Endothelial cell of umbilical vein (primary cell): ENCODE measurements at regions not wholly inside any gene's neighbourhood (a gene's known extent, or its start where the extent isn't known, plus 50 kb on each side); places are given as distances from the start of the nearest gene placed in this dataset.

Experiments
- BruUV-seq: library from RNA; stranded (reverse); fragments of 400-500 nt; replicated peaks from 2 replicates; lab custom pipeline; 2021; lab: Mats Ljungman, UMichigan
- CTCF ChIA-PET: fragments of 300-600, 350-600 bp; sonication (Branson Sonifier 250); formaldehyde crosslinking; loops from one replicate; lab custom pipeline; 2021; ENCODE audit warnings: antibody characterized with exemption, inconsistent platforms; lab: Charles Lee
- POLR2A ChIA-PET: fragments of 300-600, 350-600 bp; sonication (Branson Sonifier 250); formaldehyde crosslinking; loops from one replicate; lab custom pipeline; 2021; ENCODE audit warnings: antibody characterized with exemption, inconsistent platforms; lab: Charles Lee
- DNase-seq: peaks from one replicate; pipeline ENCODE4 v3.0.0-alpha.2; 2011; ENCODE audit warnings: low read depth, low spot score
- FAIRE-seq: peaks from 2 replicates; lab custom pipeline; 2011; peaks lifted over from hg19 to GRCh38; lab: Jason Lieb, UNC
- H2AFZ ChIP-seq: 2 replicates; pipeline ENCODE4 v1.6.0; 2012; ENCODE audit warnings: low read depth, low read length, control low read depth, inconsistent platforms
- H3K27ac ChIP-seq: 2 replicates; pipeline ENCODE4 v1.5.1; 2011; ENCODE audit warnings: low read depth, mild to moderate bottlenecking, control low read depth, low read length, moderate library complexity; ENCODE audit not compliant: insufficient read depth
- H3K27me3 ChIP-seq, 2 experiments: 2 replicates each; pipeline versions ENCODE4 v1.6.0 to v1.6.1; 2011; ENCODE audit warnings: low read length in 2 of 2, mixed read lengths in 1 of 2; ENCODE audit not compliant: control insufficient read depth in 2 of 2, insufficient read depth in 2 of 2
- H3K36me3 ChIP-seq, 2 experiments: 2 replicates in 1 of 2; 3 replicates in 1 of 2; pipeline ENCODE4 v1.5.1; 2011; ENCODE audit warnings: low read length in 2 of 2, mild to moderate bottlenecking in 1 of 2, moderate library complexity in 1 of 2; ENCODE audit not compliant: control insufficient read depth in 2 of 2, insufficient read depth in 2 of 2; ENCODE audit errors: extremely low read depth in 1 of 2
- H3K4me1 ChIP-seq: 3 replicates; pipeline ENCODE4 v1.5.1; 2011; ENCODE audit warnings: mild to moderate bottlenecking, low read length; ENCODE audit not compliant: control insufficient read depth, insufficient read depth; ENCODE audit errors: extremely low read depth
- H3K4me2 ChIP-seq: 2 replicates; pipeline ENCODE4 v1.6.1; 2011; ENCODE audit warnings: low read length, control low read depth, mixed read lengths; ENCODE audit not compliant: insufficient read depth
- H3K4me3 ChIP-seq, 3 experiments: fragments of 200-600 bp in 1 of 3; sonication (generic), shearing (Covaris generic) in 1 of 3; replicated peaks in 1 of 3; 2 replicates each; pipeline ENCODE4 v1.5.1; 2011 to 2016; ENCODE audit warnings: control low read depth in 3 of 3, low read length in 3 of 3, mild to moderate bottlenecking in 2 of 3, inconsistent platforms in 1 of 3, low read depth in 1 of 3, moderate library complexity in 1 of 3; ENCODE audit not compliant: insufficient read depth in 1 of 3
- H3K79me2 ChIP-seq: 2 replicates; pipeline ENCODE4 v1.6.0; 2012; ENCODE audit warnings: low read length, inconsistent platforms; ENCODE audit not compliant: control insufficient read depth, insufficient read depth
- H3K9ac ChIP-seq: replicated peaks from 2 replicates; pipeline ENCODE3; 2011; ENCODE audit warnings: low read length, control low read depth; ENCODE audit not compliant: insufficient read depth; ENCODE audit errors: extremely low read depth
- H3K9me1 ChIP-seq: replicated peaks from 3 replicates; pipeline ENCODE4 v1.6.0; 2011; ENCODE audit warnings: mild to moderate bottlenecking, low read length; ENCODE audit not compliant: control insufficient read depth, insufficient read depth; ENCODE audit errors: extremely low read depth
- H3K9me3 ChIP-seq: replicated peaks from 2 replicates; pipeline ENCODE4 v1.5.1; 2012; ENCODE audit warnings: low read length, inconsistent platforms; ENCODE audit not compliant: control insufficient read depth, insufficient read depth
- H4K20me1 ChIP-seq: replicated peaks from 2 replicates; pipeline ENCODE3; 2011; ENCODE audit warnings: mild to moderate bottlenecking, low read length; ENCODE audit not compliant: control insufficient read depth, insufficient read depth; ENCODE audit errors: extremely low read depth
- EZH2 ChIP-seq: IDR thresholded peaks from 2 replicates; pipeline ENCODE4 v1.6.1; 2012; ENCODE audit warnings: borderline replicate concordance, low read depth, mild to moderate bottlenecking, moderate library complexity, low read length, inconsistent platforms; ENCODE audit not compliant: severe bottlenecking
- FOS ChIP-seq: IDR thresholded peaks from 2 replicates; pipeline ENCODE4 v1.6.1; 2011; ENCODE audit warnings: mild to moderate bottlenecking, low read length, moderate library complexity, borderline replicate concordance; ENCODE audit not compliant: insufficient read depth
- MYC ChIP-seq: IDR thresholded peaks from one replicate; pipeline ENCODE4 v1.6.1; 2011; ENCODE audit warnings: mild to moderate bottlenecking, low read depth, low read length
- POLR2A ChIP-seq: IDR thresholded peaks from 2 replicates; pipeline ENCODE4 v1.6.1; 2012; ENCODE audit warnings: low read depth, mild to moderate bottlenecking, control low read depth, low read length
- POLR2AphosphoS5 ChIP-seq: IDR thresholded peaks from 2 replicates; pipeline ENCODE4 v1.6.1; 2012; ENCODE audit warnings: low read depth, mild to moderate bottlenecking, control low read depth, low read length, moderate library complexity; ENCODE audit not compliant: insufficient read depth
- dilution Hi-C: fragments of 300-500 bp; cut with MboI; formaldehyde crosslinking; loops from one replicate; pipeline ENCODE4 v1.15.0; 2019; ENCODE audit warnings: low sequenced_read_pairs; ENCODE audit not compliant: extremely low pct_ligation_motif_present
- intact Hi-C: fragments of 100-400 bp; cut with micrococcal nuclease; formaldehyde crosslinking; loops from one replicate; pipeline ENCODE4 v1.10.0; 2022
- TF ChIP-seq, protein P1 (sequence below), 2 donors: IDR thresholded peaks; 1 replicate in 1 of 2; 2 replicates in 1 of 2; pipeline ENCODE4 v1.5.1; 2011; ENCODE audit warnings: low read length in 2 of 2, mild to moderate bottlenecking in 2 of 2, moderate library complexity in 2 of 2, control low read depth in 1 of 2, inconsistent platforms in 1 of 2, low read depth in 1 of 2; ENCODE audit not compliant: insufficient read depth in 1 of 2; ENCODE audit errors: extremely low read depth in 1 of 2
- TF ChIP-seq, protein P2 (sequence below): IDR thresholded peaks from 2 replicates; pipeline ENCODE4 v1.6.1; 2011; ENCODE audit not compliant: insufficient read depth, insufficient read length

DNA sequence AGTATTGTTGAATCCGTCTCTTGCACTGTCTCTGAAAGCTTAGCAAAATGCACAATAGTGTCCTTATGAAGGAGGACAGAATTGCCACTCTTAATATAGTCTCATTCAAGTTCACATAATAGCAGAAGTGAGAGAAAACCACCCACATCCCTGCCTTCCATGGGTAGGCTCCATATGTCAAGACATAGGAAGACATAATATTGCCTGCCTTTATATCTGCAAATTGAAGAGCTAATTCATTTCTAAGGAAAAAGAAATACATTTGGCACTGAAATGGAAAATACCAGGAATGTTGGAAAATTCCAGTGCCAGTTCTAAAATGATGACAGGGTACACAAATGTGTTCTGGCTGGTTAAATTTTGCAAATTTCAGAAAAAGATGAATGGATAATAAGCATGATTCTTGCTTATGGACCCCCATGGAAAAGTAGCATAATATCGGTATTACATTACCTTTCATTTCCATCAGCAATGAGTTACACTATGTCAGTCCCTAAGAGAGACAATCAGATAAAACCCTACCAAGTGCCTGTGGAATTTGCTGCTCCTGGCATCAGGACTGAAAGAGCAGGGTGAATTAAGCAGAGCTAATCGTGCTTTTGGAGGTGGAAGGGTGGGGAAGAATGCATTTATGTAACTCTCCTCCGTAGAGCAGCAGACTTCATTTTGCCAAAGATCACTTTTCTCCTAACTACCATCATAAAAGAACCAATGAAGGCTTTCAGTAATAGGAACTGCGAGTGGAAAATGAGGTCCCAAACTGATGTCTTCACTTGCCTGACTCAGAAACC, 312.6 kb downstream of the FGFR2 start:
- dilution Hi-C loops (no loop called here), intact Hi-C loops (no loop called here)
- ChIA-PET CTCF (no interaction called here), POLR2A (no interaction called here)
- DNase-seq, result no peak
- Histone ChIP-seq H4K20me1 (no peaks in the 10 kb centered on the region), H3K27ac (no peak overlapping the region), H3K27me3 (no peaks in the 10 kb centered on the region), H3K79me2 (no peaks in the 10 kb centered on the region), H3K4me1 (no peaks in the 10 kb centered on the region), H3K4me3 (no peak overlapping the region), H3K9ac (no peak overlapping the region), H3K9me3 (no peaks in the 10 kb centered on the region), H3K9me1 (no peaks in the 10 kb centered on the region), H3K36me3 (no peaks in the 10 kb centered on the region), H3K4me2 (no peak overlapping the region), H2AFZ (no peak overlapping the region)
- TF ChIP-seq, protein P1, sequence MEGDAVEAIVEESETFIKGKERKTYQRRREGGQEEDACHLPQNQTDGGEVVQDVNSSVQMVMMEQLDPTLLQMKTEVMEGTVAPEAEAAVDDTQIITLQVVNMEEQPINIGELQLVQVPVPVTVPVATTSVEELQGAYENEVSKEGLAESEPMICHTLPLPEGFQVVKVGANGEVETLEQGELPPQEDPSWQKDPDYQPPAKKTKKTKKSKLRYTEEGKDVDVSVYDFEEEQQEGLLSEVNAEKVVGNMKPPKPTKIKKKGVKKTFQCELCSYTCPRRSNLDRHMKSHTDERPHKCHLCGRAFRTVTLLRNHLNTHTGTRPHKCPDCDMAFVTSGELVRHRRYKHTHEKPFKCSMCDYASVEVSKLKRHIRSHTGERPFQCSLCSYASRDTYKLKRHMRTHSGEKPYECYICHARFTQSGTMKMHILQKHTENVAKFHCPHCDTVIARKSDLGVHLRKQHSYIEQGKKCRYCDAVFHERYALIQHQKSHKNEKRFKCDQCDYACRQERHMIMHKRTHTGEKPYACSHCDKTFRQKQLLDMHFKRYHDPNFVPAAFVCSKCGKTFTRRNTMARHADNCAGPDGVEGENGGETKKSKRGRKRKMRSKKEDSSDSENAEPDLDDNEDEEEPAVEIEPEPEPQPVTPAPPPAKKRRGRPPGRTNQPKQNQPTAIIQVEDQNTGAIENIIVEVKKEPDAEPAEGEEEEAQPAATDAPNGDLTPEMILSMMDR (IDR thresholded peaks at IDR 0.05; ENCODE audit: extremely low read depth in 1 of 2, insufficient read depth in 1 of 2, low read depth in 1 of 2, low read length in 2 of 2), result no peak
- BruUV-seq, result no TSS peak
- no peak for FAIRE-seq

DNA sequence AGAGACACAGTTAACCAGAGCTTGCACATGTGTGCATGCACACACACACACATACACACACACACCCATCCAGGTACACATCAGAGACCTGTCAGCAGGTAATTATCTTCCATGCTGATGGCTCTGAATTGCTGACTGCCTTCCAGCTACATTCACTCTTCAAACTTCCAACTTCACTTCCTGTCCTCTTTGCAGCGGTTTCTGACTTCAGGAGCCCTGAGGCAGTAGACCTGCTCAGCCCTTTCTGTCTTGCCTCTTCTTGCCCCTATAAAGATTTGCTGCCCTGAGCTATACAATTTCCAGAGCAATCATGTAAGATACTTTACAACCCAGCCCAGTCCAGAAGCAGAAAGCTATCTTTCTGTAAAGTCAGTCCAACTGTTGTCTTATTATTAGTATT, 310.2 kb downstream of the FGFR2 start:
- dilution Hi-C loops, result no loop called here
- POLR2A ChIA-PET, result no interaction called here
- FAIRE-seq, result no peak

More for the DNA sequence above, 310.2 kb downstream of the FGFR2 start:
- Histone ChIP-seq H3K27me3 (no peaks in the 10 kb centered on the region), H3K4me1 (no peaks in the 10 kb centered on the region), H3K9me3 (no peaks in the 10 kb centered on the region), H3K79me2 (no peaks in the 10 kb centered on the region), H3K4me3 (no peak overlapping the region), H3K36me3 (no peaks in the 10 kb centered on the region), H3K4me2 (no peak overlapping the region), H2AFZ (no peak overlapping the region), H4K20me1 (no peaks in the 10 kb centered on the region), H3K27ac (no peak overlapping the region), H3K9ac (no peak overlapping the region), H3K9me1 (no peaks in the 10 kb centered on the region)
- intact Hi-C loops, result no loop called here
- BruUV-seq, result no TSS peak
- CTCF ChIA-PET, result no interaction called here
- DNase-seq, result no peak
- TF ChIP-seq POLR2A, result no peak
- TF ChIP-seq, protein P1 (IDR thresholded peaks at IDR 0.05; ENCODE audit: extremely low read depth in 1 of 2, insufficient read depth in 1 of 2, low read depth in 1 of 2, low read length in 2 of 2), result no peak
- no peak for TF ChIP-seq MYC
- TF ChIP-seq, protein P2, sequence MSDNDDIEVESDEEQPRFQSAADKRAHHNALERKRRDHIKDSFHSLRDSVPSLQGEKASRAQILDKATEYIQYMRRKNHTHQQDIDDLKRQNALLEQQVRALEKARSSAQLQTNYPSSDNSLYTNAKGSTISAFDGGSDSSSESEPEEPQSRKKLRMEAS, result no peak
- TF ChIP-seq POLR2AphosphoS5, result no peak
- TF ChIP-seq FOS, result no peak
- no peak for TF ChIP-seq EZH2
